Upper lobe of left lung (tissue), 6 donors: ENCODE measurements at regions not wholly inside any gene's neighbourhood (a gene's known extent, or its start where the extent isn't known, plus 50 kb on each side); places are given as distances from the start of the nearest gene placed in this dataset.
A peak's percentile ranks its signal among the peaks of the same experiment; 100 is the strongest.

Experiments
- ATAC-seq, 2 donors: fragments of 200-7000 bp; cut with Tn5 transposase; one replicate each; pipeline ENCODE4 v1.9.1; 2022; ENCODE audit warnings: mild to moderate bottlenecking in 2 of 2, moderate library complexity in 2 of 2; ENCODE audit not compliant: low FRiP score in 2 of 2
- DNase-seq, 2 donors: peaks; one replicate each; pipeline ENCODE4 v3.0.0-alpha.2; 2019 to 2020
- H3K27ac ChIP-seq, 4 donors: fragments of 200-600 bp; sonication (generic); one replicate each; pipeline ENCODE4 v1.5.1; 2016 to 2019
- H3K27me3 ChIP-seq, 4 donors: fragments of 200-600 bp; sonication (generic); one replicate each; pipeline ENCODE4 v1.5.1; 2017 to 2019
- H3K36me3 ChIP-seq, 4 donors: fragments of 200-600 bp; sonication (generic); one replicate each; pipeline ENCODE4 v1.5.1; 2016 to 2019
- H3K4me1 ChIP-seq, 4 donors: fragments of 200-600 bp; sonication (generic); one replicate each; pipeline ENCODE4 v1.5.1; 2018 to 2019
- H3K4me3 ChIP-seq, 4 donors: fragments of 200-600 bp; sonication (generic); one replicate each; pipeline ENCODE4 v1.5.1; 2017 to 2019; ENCODE audit warnings: mild to moderate bottlenecking in 2 of 4, moderate library complexity in 1 of 4
- H3K9me3 ChIP-seq, 4 donors: fragments of 200-600 bp; sonication (generic); one replicate each; pipeline ENCODE4 v1.5.1; 2018 to 2019
- EP300 ChIP-seq, 4 donors: sonication (generic); formaldehyde crosslinking; IDR thresholded peaks; one replicate each; pipeline ENCODE4 v1.5.1; 2017; ENCODE audit warnings: antibody characterized with exemption in 4 of 4, control low read depth in 2 of 4
- POLR2A ChIP-seq, 4 donors: fragments of 450-650 bp; IDR thresholded peaks; one replicate each; pipeline ENCODE4 v1.5.1; 2016 to 2017; ENCODE audit warnings: antibody characterized with exemption in 4 of 4, mild to moderate bottlenecking in 2 of 4
- POLR2AphosphoS5 ChIP-seq, 2 donors: sonication (generic); formaldehyde crosslinking; IDR thresholded peaks; one replicate each; pipeline ENCODE4 v1.5.1; 2017; ENCODE audit warnings: antibody characterized with exemption in 2 of 2
- WGBS, 2 donors: methylation state at CpG; one replicate each; pipeline ENCODE4 v1.1.5; 2017 to 2018; 5-methylcytosine and 5-hydroxymethylcytosine counted together
- TF ChIP-seq, protein P1 (sequence below), 6 experiments: fragments of 450-650 bp in 4 of 6; fragments of 200-600 bp in 2 of 6; sonication (generic) in 2 of 6; IDR thresholded peaks; one replicate each; pipeline ENCODE4 v1.5.1; 2016 to 2019; ENCODE audit warnings: antibody characterized with exemption in 6 of 6
- donor health status: DM: no; HTN: no; CAD: no; lungs with moderate emphysema.
- donor health status: DM: no; HTN: yes; CAD: no; lungs with severe emphysema.

DNA sequence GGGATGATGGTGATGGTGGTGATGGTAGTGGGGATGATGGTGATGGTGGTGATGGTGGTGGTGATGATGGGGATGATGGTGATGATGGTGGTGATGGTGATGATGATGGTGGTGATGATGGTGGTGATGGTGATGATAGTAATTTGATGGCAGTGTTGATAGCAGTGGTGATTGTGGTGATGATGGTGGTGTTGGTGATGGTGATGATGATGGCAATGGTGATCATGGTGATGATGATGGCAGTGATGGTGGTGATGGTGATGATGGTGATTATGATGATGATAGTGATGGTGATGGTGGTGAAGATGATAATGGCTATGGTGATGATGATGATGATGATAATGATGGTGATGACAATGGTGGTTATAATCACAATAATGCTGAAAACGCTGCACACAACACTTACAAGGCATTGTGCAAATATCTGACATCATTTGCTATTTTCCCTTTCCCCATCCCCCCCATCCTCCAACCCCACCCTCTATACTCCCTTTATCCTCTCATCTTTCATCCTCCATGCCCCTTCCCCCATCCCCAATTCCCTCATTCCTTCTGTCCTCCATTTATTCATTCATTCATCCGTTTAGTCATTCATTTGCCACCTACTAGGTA is 230.1 kb downstream of the BRD1 start:
- Histone ChIP-seq H3K9me3 (no peaks in the 10 kb centered on the region), H3K4me3 (no peak overlapping the region), H3K36me3 (no peaks in the 10 kb centered on the region), H3K27ac (no peak overlapping the region), H3K4me1 (peaks cover 0 to 19% (median 6%) of the 10 kb centered on the region in 4 donors), H3K27me3 (no peaks in the 10 kb centered on the region)
- ATAC-seq, result no peak
- no peak for DNase-seq
- 68 to 88% methylated on average over 2 of the region's 2 CpGs for WGBS, 2 donors
- TF ChIP-seq POLR2A (IDR thresholded peaks at IDR 0.05) (no peak), EP300 (IDR thresholded peaks at IDR 0.05) (no peak), POLR2AphosphoS5 (IDR thresholded peaks at IDR 0.05) (no peak)
- TF ChIP-seq, protein P1, sequence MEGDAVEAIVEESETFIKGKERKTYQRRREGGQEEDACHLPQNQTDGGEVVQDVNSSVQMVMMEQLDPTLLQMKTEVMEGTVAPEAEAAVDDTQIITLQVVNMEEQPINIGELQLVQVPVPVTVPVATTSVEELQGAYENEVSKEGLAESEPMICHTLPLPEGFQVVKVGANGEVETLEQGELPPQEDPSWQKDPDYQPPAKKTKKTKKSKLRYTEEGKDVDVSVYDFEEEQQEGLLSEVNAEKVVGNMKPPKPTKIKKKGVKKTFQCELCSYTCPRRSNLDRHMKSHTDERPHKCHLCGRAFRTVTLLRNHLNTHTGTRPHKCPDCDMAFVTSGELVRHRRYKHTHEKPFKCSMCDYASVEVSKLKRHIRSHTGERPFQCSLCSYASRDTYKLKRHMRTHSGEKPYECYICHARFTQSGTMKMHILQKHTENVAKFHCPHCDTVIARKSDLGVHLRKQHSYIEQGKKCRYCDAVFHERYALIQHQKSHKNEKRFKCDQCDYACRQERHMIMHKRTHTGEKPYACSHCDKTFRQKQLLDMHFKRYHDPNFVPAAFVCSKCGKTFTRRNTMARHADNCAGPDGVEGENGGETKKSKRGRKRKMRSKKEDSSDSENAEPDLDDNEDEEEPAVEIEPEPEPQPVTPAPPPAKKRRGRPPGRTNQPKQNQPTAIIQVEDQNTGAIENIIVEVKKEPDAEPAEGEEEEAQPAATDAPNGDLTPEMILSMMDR (IDR thresholded peaks at IDR 0.05), result no peak

DNA sequence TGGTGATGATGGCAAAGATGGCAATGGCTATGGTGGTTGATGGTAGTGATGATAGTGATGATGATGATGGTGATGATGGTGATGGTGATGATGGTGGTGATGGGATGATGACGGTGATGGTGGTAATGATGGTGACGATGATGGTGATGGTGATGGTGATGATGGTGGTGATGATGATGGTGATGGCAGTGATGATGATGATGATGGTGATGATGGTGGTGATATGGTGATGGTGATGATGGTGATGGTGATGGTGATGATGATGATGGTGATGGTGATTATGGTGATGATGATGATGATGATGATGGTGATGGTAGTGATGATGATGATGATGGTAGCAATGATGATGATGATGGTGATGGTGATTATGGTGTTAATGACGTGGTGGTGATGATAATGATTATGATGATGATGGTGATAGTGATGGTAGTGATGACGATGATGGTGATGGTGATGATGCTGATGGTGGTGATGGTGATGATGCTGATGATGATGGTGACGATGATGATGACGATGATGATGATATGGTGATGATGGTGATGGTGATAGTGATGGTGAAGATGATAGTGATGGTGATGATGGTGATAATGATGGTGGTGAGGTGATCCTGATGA is 232.1 kb downstream of the BRD1 start:
- WGBS, 2 donors, result 97% methylated on average over 6 of the region's 6 CpGs
- ATAC-seq (no peak), DNase-seq (no peak)
- Histone ChIP-seq H3K9me3 (no peaks in the 10 kb centered on the region), H3K4me1 (peaks cover 0 to 25% (median 9%) of the 10 kb centered on the region in 4 donors), H3K27ac (no peak overlapping the region), H3K36me3 (no peaks in the 10 kb centered on the region), H3K27me3 (no peaks in the 10 kb centered on the region), H3K4me3 (no peak overlapping the region)
- no peak for TF ChIP-seq POLR2A (IDR thresholded peaks at IDR 0.05)
- no peak for TF ChIP-seq EP300 (IDR thresholded peaks at IDR 0.05)
- TF ChIP-seq, protein P1 (IDR thresholded peaks at IDR 0.05), result no peak
- TF ChIP-seq POLR2AphosphoS5 (IDR thresholded peaks at IDR 0.05), result no peak

DNA sequence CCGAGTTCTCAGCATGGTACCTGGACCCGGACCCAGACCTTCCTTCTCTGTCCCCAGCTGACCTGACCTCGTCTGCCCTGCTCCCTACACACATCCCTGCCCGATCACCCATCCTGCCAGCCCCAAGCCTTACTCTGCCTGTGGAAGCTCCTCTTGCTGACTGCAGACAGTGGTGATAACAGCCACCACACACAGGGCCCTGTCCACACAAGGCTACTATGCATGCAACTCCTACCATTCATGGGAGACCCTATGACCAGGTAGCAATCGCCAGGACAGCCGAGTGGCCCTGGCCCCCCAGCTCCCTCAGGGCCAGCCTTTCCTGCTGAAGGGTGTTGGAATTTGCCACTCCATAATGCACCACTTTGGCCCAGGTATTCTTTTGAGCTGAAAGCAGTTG is 233.6 kb downstream of the BRD1 start:
- WGBS, 2 donors, result 80 to 82% methylated on average over 5 to 6 of the region's 6 CpGs
- no peaks in the 10 kb centered on the region for H3K27me3 ChIP-seq
- DNase-seq (peak in 1 of 2 donors; percentile 27), ATAC-seq (no peak)
- H3K4me3 ChIP-seq, result no peak overlapping the region
- H3K36me3 ChIP-seq, result no peaks in the 10 kb centered on the region
- TF ChIP-seq POLR2AphosphoS5 (IDR thresholded peaks at IDR 0.05) (no peak), EP300 (IDR thresholded peaks at IDR 0.05) (no peak), POLR2A (IDR thresholded peaks at IDR 0.05) (no peak)
- TF ChIP-seq, protein P1 (IDR thresholded peaks at IDR 0.05), result no peak
- H3K4me1 ChIP-seq, result peaks cover 0 to 21% (median 9%) of the 10 kb centered on the region in 4 donors
- peak overlapping the region; percentile 54 to 85 (median 78) for H3K27ac ChIP-seq
- no peaks in the 10 kb centered on the region for H3K9me3 ChIP-seq

DNA sequence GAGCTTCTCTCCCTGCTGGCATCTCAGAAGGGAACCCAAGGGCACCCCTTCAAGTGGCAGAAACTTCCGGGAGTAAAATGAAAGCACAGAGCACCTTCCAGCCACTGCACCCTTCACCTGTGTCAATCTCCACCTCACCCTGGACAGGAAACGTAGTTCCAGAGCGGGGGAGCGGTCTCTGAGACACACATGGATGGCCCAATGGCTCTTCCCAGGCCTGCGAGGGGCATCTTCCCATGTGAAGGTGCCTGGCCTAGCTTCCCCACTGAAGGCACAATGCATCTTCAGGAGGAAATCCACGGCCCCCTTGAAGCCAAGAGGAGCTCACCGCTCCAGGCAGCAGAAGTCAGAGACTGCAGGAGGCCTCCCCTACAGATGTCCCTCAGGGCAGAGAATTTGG is 234.2 kb downstream of the BRD1 start:
- Histone ChIP-seq H3K9me3 (no peaks in the 10 kb centered on the region), H3K4me3 (no peak overlapping the region), H3K36me3 (no peaks in the 10 kb centered on the region), H3K27me3 (no peaks in the 10 kb centered on the region), H3K27ac (peak overlapping the region; percentile 54 to 85 (median 78)), H3K4me1 (peaks cover 0 to 18% (median 9%) of the 10 kb centered on the region in 4 donors)
- ATAC-seq, result no peak
- TF ChIP-seq EP300 (IDR thresholded peaks at IDR 0.05) (no peak), POLR2A (IDR thresholded peaks at IDR 0.05) (no peak), POLR2AphosphoS5 (IDR thresholded peaks at IDR 0.05) (no peak)
- TF ChIP-seq, protein P1 (IDR thresholded peaks at IDR 0.05), result no peak
- no peak for DNase-seq
- 91 to 100% methylated on average over 5 to 7 of the region's 7 CpGs for WGBS, 2 donors
